ENCODE measurements at regions not wholly inside any gene's neighbourhood (a gene's known extent, or its start where the extent isn't known, plus 50 kb on each side); places are given as distances from the start of the nearest gene placed in this dataset.

DNA sequence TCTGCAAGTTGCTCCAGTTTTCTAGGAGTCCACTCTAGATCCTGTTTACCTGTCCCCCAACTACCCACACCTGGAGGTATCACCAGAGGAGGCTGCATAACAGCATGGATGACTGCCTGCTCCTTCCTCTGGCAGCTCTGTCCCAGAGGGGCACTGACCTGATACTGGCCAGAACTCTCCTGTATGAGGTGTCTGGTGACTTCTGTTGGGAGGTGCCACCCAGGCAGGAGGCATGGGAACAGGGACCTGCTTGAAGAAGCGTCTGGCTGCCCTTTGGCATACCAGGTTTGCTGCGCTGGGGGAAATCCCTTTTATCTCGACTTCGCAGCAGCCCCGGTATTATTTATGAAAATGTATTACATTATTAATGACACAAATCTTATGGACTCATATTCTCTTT, 1163.6 kb downstream of the NSUN3 start:
- no peak for TF ChIP-seq CTCF (IDR thresholded peaks at IDR 0.05; ENCODE audit: low read depth, low read length, poor library complexity, severe bottlenecking)
- TF ChIP-seq EZH2phosphoT487 (IDR thresholded peaks at IDR 0.05; ENCODE audit: borderline replicate concordance, low read length): no peak

Measured in DOHH2 (cell line).